GM20000 (cell line): ENCODE measurements at regions not wholly inside any gene's neighbourhood (a gene's known extent, or its start where the extent isn't known, plus 50 kb on each side); places are given as distances from the start of the nearest gene placed in this dataset.

Experiments
- DNase-seq: peaks from one replicate; pipeline ENCODE4 v3.0.0; 2012; ENCODE audit warnings: low spot score
- CTCF ChIP-seq: IDR thresholded peaks from 2 replicates; pipeline ENCODE4 v1.5.1; 2012; ENCODE audit warnings: mild to moderate bottlenecking, control low read depth; ENCODE audit errors: extremely low read depth, missing control alignments

- no peak for DNase-seq
- TF ChIP-seq CTCF, result no peak
Observed at GRCh38 chr9:676780-677438, 164.6 kb upstream of the DMRT1 start.

- no peak for DNase-seq
- no peak for TF ChIP-seq CTCF
Observed at GRCh38 chr9:677461-678097, 163.9 kb upstream of the DMRT1 start.

GRCh38 chr9:678897-679296 is 162.6 kb upstream of the DMRT1 start:
- no peak for TF ChIP-seq CTCF
- DNase-seq, result no peak

- no peak for TF ChIP-seq CTCF
- DNase-seq, result no peak
Observed at GRCh38 chr9:679462-679861, 162.0 kb upstream of the DMRT1 start.

- DNase-seq, result no peak
- no peak for TF ChIP-seq CTCF
Observed at GRCh38 chr9:680106-680505, 161.4 kb upstream of the DMRT1 start.

GRCh38 chr9:682633-683508 is 158.6 kb upstream of the DMRT1 start:
- DNase-seq, result no peak
- TF ChIP-seq CTCF, result no peak

GRCh38 chr9:683509-684021 is 157.9 kb upstream of the DMRT1 start:
- no peak for DNase-seq
- no peak for TF ChIP-seq CTCF
